Calu3 (cell line): ENCODE measurements at regions not wholly inside any gene's neighbourhood (a gene's known extent, or its start where the extent isn't known, plus 50 kb on each side); places are given as distances from the start of the nearest gene placed in this dataset.

Experiments
- BruUV-seq: library from RNA; stranded (reverse); fragments of 400-500 nt; replicated peaks from 2 replicates; lab custom pipeline; 2021; lab: Mats Ljungman, UMichigan
- CTCF ChIA-PET: fragments of 300-600 bp; sonication (Branson Sonifier 250); formaldehyde crosslinking; loops from one replicate; lab custom pipeline; 2022; ENCODE audit warnings: antibody characterized with exemption; lab: Charles Lee
- DNase-seq: peaks from one replicate; pipeline ENCODE4 v3.0.0; 2022
- H3K27ac Mint-ChIP-seq: one replicate; pipeline ENCODE4 v1.8.0; 2022; ENCODE audit warnings: mixed read lengths; ENCODE audit not compliant: unreplicated experiment
- H3K27me3 Mint-ChIP-seq: one replicate; pipeline ENCODE4 v1.8.0; 2022; ENCODE audit warnings: mixed read lengths; ENCODE audit not compliant: unreplicated experiment
- H3K36me3 Mint-ChIP-seq: one replicate; pipeline ENCODE4 v1.8.0; 2022; ENCODE audit warnings: mild to moderate bottlenecking, moderate library complexity, mixed read lengths; ENCODE audit not compliant: insufficient read depth, unreplicated experiment
- H3K4me1 Mint-ChIP-seq: one replicate; pipeline ENCODE4 v1.8.0; 2022; ENCODE audit warnings: mild to moderate bottlenecking, low read depth, mixed read lengths; ENCODE audit not compliant: unreplicated experiment
- H3K4me3 Mint-ChIP-seq: one replicate; pipeline ENCODE4 v1.8.0; 2022; ENCODE audit warnings: mild to moderate bottlenecking, low read depth, moderate library complexity, mixed read lengths; ENCODE audit not compliant: unreplicated experiment
- H3K9me3 Mint-ChIP-seq: one replicate; pipeline ENCODE4 v1.8.0; 2022; ENCODE audit warnings: low read depth, mixed read lengths; ENCODE audit not compliant: unreplicated experiment
- CTCF ChIP-seq: fragments of 200-600 bp; IDR thresholded peaks from one replicate; pipeline ENCODE4 v1.8.0; 2022; ENCODE audit warnings: antibody characterized with exemption; ENCODE audit not compliant: unreplicated experiment
- intact Hi-C: fragments of 100-400 bp; cut with micrococcal nuclease; formaldehyde crosslinking; loops from one replicate; pipeline ENCODE4 v1.10.0; 2022; ENCODE audit not compliant: unreplicated experiment

GRCh38 chr7:18230271-18230670, 202.6 kb upstream of the PRPS1L1 start:
- intact Hi-C loops, result no loop called here
- Mint-ChIP-seq H3K9me3 (no peaks in the 10 kb centered on the region), H3K4me1 (no peaks in the 10 kb centered on the region), H3K4me3 (no peak overlapping the region), H3K27ac (no peak overlapping the region), H3K36me3 (no peaks in the 10 kb centered on the region), H3K27me3 (no peaks in the 10 kb centered on the region)
- BruUV-seq, result no TSS peak
- DNase-seq, result no peak
- no peak for TF ChIP-seq CTCF
- CTCF ChIA-PET, result no interaction called here

- no peak overlapping the region for H3K4me3 Mint-ChIP-seq
- TF ChIP-seq CTCF, result no peak
- intact Hi-C loops, result no loop called here
- no peaks in the 10 kb centered on the region for H3K4me1 Mint-ChIP-seq
- no peaks in the 10 kb centered on the region for H3K9me3 Mint-ChIP-seq
- H3K27ac Mint-ChIP-seq, result no peak overlapping the region
- no peaks in the 10 kb centered on the region for H3K36me3 Mint-ChIP-seq
- DNase-seq, result no peak
- BruUV-seq, result no TSS peak
- no peaks in the 10 kb centered on the region for H3K27me3 Mint-ChIP-seq
- CTCF ChIA-PET, result no interaction called here
Observed at GRCh38 chr7:18231854-18232253, 204.2 kb upstream of the PRPS1L1 start.

GRCh38 chr7:18234519-18234918, 206.9 kb upstream of the PRPS1L1 start:
- Mint-ChIP-seq H3K36me3 (no peaks in the 10 kb centered on the region), H3K4me1 (no peaks in the 10 kb centered on the region), H3K27ac (no peak overlapping the region), H3K4me3 (no peak overlapping the region), H3K27me3 (no peaks in the 10 kb centered on the region), H3K9me3 (peaks cover 6% of the 10 kb centered on the region)
- TF ChIP-seq CTCF, result no peak
- CTCF ChIA-PET, result no interaction called here
- no peak for DNase-seq
- BruUV-seq, result no TSS peak
- intact Hi-C loops, result no loop called here

GRCh38 chr7:18235819-18236218, 208.2 kb upstream of the PRPS1L1 start:
- no TSS peak for BruUV-seq
- H3K27ac Mint-ChIP-seq, result no peak overlapping the region
- no peaks in the 10 kb centered on the region for H3K27me3 Mint-ChIP-seq
- H3K4me1 Mint-ChIP-seq, result no peaks in the 10 kb centered on the region
- TF ChIP-seq CTCF, result no peak
- intact Hi-C loops, result no loop called here
- H3K36me3 Mint-ChIP-seq, result no peaks in the 10 kb centered on the region
- H3K9me3 Mint-ChIP-seq, result peaks cover 6% of the 10 kb centered on the region
- no peak overlapping the region for H3K4me3 Mint-ChIP-seq
- no peak for DNase-seq
- CTCF ChIA-PET, result no interaction called here
